ENCODE measurements at regions not wholly inside any gene's neighbourhood (a gene's known extent, or its start where the extent isn't known, plus 50 kb on each side); places are given as distances from the start of the nearest gene placed in this dataset.

- Histone ChIP-seq H3K27ac (ENCODE audit: insufficient read depth in 1 of 2, low read depth in 1 of 2, low read length in 2 of 2, poor library complexity in 1 of 2, severe bottlenecking in 2 of 2) (no peak overlapping the region), H3K36me3 (ENCODE audit: control insufficient read depth in 4 of 4, insufficient read depth in 4 of 4, low read length in 3 of 4) (no peaks in the 10 kb centered on the region), H3K27me3 (replicated peaks in 2 of 5; ENCODE audit: control insufficient read depth in 4 of 5, insufficient read depth in 5 of 5, low read length in 4 of 5) (no peaks in the 10 kb centered on the region), H3K4me3 (ENCODE audit: control insufficient read depth in 1 of 7, extremely low read depth in 1 of 7, insufficient read depth in 4 of 7, low read depth in 2 of 7, low read length in 6 of 7) (no peak overlapping the region), H3K9me3 (ENCODE audit: control extremely low read depth in 1 of 5, control insufficient read depth in 4 of 5, insufficient read depth in 2 of 5, low read depth in 1 of 5, low read length in 4 of 5) (peaks cover 0 to 3% (median 0%) of the 10 kb centered on the region in 5 experiments), H3K4me1 (ENCODE audit: control extremely low read depth in 1 of 4, control insufficient read depth in 4 of 4, insufficient read depth in 4 of 4, low read length in 3 of 4) (no peaks in the 10 kb centered on the region)
- ChIA-PET POLR2A (no interaction called here), CTCF (no interaction called here)
- DNase-seq = no peak
- no CpG with 5 or more reads among the region's 2 CpGs for WGBS (ENCODE audit: insufficient coverage)
Measured at GRCh38 chr1:90400131-90400530, 317.0 kb downstream of the BARHL2 start.

DNA sequence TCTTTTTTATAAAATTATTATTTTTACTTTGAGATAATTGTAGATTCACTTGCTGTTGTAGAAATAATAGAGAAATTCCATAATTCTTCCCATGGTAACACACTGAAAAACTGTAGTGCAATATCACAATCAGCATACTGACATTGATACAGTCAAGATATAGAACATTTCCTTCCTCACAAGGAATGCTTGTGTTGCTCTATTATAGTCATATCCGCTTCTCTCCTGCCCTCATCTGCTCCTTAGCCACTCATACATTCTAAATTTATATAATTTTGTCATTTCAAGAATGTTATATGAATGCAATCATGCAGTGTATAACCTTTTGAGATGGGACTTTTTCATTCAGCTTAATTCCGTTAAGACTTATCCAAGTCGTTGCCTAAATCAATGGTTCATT is 320.2 kb downstream of the BARHL2 start:
- Histone ChIP-seq H3K27ac (ENCODE audit: insufficient read depth in 1 of 2, low read depth in 1 of 2, low read length in 2 of 2, poor library complexity in 1 of 2, severe bottlenecking in 2 of 2) (no peak overlapping the region), H3K27me3 (replicated peaks in 2 of 5; ENCODE audit: control insufficient read depth in 4 of 5, insufficient read depth in 5 of 5, low read length in 4 of 5) (no peaks in the 10 kb centered on the region), H3K4me3 (ENCODE audit: control insufficient read depth in 1 of 7, extremely low read depth in 1 of 7, insufficient read depth in 4 of 7, low read depth in 2 of 7, low read length in 6 of 7) (no peak overlapping the region), H3K4me1 (ENCODE audit: control extremely low read depth in 1 of 4, control insufficient read depth in 4 of 4, insufficient read depth in 4 of 4, low read length in 3 of 4) (no peaks in the 10 kb centered on the region), H3K36me3 (ENCODE audit: control insufficient read depth in 4 of 4, insufficient read depth in 4 of 4, low read length in 3 of 4) (no peaks in the 10 kb centered on the region), H3K9me3 (ENCODE audit: control extremely low read depth in 1 of 5, control insufficient read depth in 4 of 5, insufficient read depth in 2 of 5, low read depth in 1 of 5, low read length in 4 of 5) (no peaks in the 10 kb centered on the region)
- DNase-seq = no peak
- whole genome bisulfite sequencing (ENCODE audit: insufficient coverage) = no CpG with 5 or more reads among the region's 3 CpGs
- ChIA-PET POLR2A (no interaction called here), CTCF (interaction anchor here (1.0 kb wide), 1 partner anchor 9 kb away, joined by 3 read pairs; no protein-coding TSS in a partner anchor)

DNA sequence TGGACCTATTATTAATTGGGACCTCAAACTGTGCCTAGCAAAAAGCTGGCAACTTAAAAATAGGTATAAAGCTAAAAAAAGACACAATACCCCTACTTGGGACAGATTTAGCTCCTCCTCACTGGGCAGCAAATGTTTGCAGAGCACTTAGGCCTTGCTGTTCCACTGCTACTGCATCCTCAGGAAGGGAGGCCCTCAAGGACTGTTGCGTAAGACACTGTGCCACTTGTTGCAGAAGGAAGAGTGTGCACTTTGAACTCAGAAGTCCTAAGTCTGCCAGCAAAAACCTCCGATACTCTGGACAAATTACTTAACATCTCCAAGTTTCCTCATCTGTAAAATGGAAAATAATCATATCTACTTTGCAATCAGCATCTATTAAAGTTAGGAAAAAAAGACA is 322.9 kb downstream of the BARHL2 start:
- Histone ChIP-seq H3K36me3 (ENCODE audit: control insufficient read depth in 4 of 4, insufficient read depth in 4 of 4, low read length in 3 of 4) (no peaks in the 10 kb centered on the region), H3K27me3 (replicated peaks in 2 of 5; ENCODE audit: control insufficient read depth in 4 of 5, insufficient read depth in 5 of 5, low read length in 4 of 5) (no peaks in the 10 kb centered on the region), H3K9me3 (ENCODE audit: control extremely low read depth in 1 of 5, control insufficient read depth in 4 of 5, insufficient read depth in 2 of 5, low read depth in 1 of 5, low read length in 4 of 5) (no peaks in the 10 kb centered on the region), H3K4me1 (ENCODE audit: control extremely low read depth in 1 of 4, control insufficient read depth in 4 of 4, insufficient read depth in 4 of 4, low read length in 3 of 4) (no peaks in the 10 kb centered on the region), H3K4me3 (ENCODE audit: control insufficient read depth in 1 of 7, extremely low read depth in 1 of 7, insufficient read depth in 4 of 7, low read depth in 2 of 7, low read length in 6 of 7) (no peak overlapping the region), H3K27ac (ENCODE audit: insufficient read depth in 1 of 2, low read depth in 1 of 2, low read length in 2 of 2, poor library complexity in 1 of 2, severe bottlenecking in 2 of 2) (no peak overlapping the region)
- no peak for DNase-seq
- WGBS (ENCODE audit: insufficient coverage) = 100% methylated on average over 1 of the region's 2 CpGs
- CTCF ChIA-PET = no interaction called here
- POLR2A ChIA-PET = no interaction called here

GRCh38 chr1:90393025-90393424 is 324.1 kb downstream of the BARHL2 start:
- H3K36me3 ChIP-seq (ENCODE audit: control insufficient read depth in 4 of 4, insufficient read depth in 4 of 4, low read length in 3 of 4) = no peaks in the 10 kb centered on the region
- no peak overlapping the region for H3K27ac ChIP-seq (ENCODE audit: insufficient read depth in 1 of 2, low read depth in 1 of 2, low read length in 2 of 2, poor library complexity in 1 of 2, severe bottlenecking in 2 of 2)
- CTCF ChIA-PET = interaction anchor here (0.8 kb wide), 1 partner anchor 11 kb away, joined by 3 read pairs; no protein-coding TSS in a partner anchor
- H3K4me3 ChIP-seq (ENCODE audit: control insufficient read depth in 1 of 7, extremely low read depth in 1 of 7, insufficient read depth in 4 of 7, low read depth in 2 of 7, low read length in 6 of 7) = no peak overlapping the region
- H3K27me3 ChIP-seq (replicated peaks in 2 of 5; ENCODE audit: control insufficient read depth in 4 of 5, insufficient read depth in 5 of 5, low read length in 4 of 5) = no peaks in the 10 kb centered on the region
- no peaks in the 10 kb centered on the region for H3K9me3 ChIP-seq (ENCODE audit: control extremely low read depth in 1 of 5, control insufficient read depth in 4 of 5, insufficient read depth in 2 of 5, low read depth in 1 of 5, low read length in 4 of 5)
- no peak for DNase-seq
- POLR2A ChIA-PET = no interaction called here
- H3K4me1 ChIP-seq (ENCODE audit: control extremely low read depth in 1 of 4, control insufficient read depth in 4 of 4, insufficient read depth in 4 of 4, low read length in 3 of 4) = no peaks in the 10 kb centered on the region

DNA sequence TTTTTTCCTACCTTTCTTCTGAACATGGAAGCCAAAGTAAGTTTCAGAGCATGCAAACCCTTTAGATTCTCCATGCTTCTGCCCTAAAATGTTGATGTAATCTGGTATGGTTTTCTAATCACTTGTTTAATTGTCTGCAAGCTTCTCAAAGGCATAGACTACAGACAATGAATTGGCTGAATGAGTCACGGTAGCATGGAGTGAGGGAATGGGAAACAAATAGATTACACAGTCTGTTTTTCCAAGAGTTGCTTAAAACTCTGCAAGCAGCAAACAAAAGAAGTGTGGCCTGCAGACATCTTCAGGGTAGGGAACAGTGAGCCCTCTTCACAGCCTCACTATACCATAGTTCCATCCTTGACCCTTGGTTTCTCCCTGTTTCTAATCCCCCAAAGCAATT is 326.0 kb downstream of the BARHL2 start:
- DNase-seq = no peak
- H3K4me3 ChIP-seq (ENCODE audit: control insufficient read depth in 1 of 7, extremely low read depth in 1 of 7, insufficient read depth in 4 of 7, low read depth in 2 of 7, low read length in 6 of 7) = no peak overlapping the region
- H3K4me1 ChIP-seq (ENCODE audit: control extremely low read depth in 1 of 4, control insufficient read depth in 4 of 4, insufficient read depth in 4 of 4, low read length in 3 of 4) = no peaks in the 10 kb centered on the region
- H3K27ac ChIP-seq (ENCODE audit: insufficient read depth in 1 of 2, low read depth in 1 of 2, low read length in 2 of 2, poor library complexity in 1 of 2, severe bottlenecking in 2 of 2) = no peak overlapping the region
- no CpG with 5 or more reads among the region's 1 CpG for WGBS (ENCODE audit: insufficient coverage)
- no peaks in the 10 kb centered on the region for H3K36me3 ChIP-seq (ENCODE audit: control insufficient read depth in 4 of 4, insufficient read depth in 4 of 4, low read length in 3 of 4)
- ChIA-PET POLR2A (no interaction called here), CTCF (no interaction called here)
- no peaks in the 10 kb centered on the region for H3K27me3 ChIP-seq (replicated peaks in 2 of 5; ENCODE audit: control insufficient read depth in 4 of 5, insufficient read depth in 5 of 5, low read length in 4 of 5)
- H3K9me3 ChIP-seq (ENCODE audit: control extremely low read depth in 1 of 5, control insufficient read depth in 4 of 5, insufficient read depth in 2 of 5, low read depth in 1 of 5, low read length in 4 of 5) = no peaks in the 10 kb centered on the region

DNA sequence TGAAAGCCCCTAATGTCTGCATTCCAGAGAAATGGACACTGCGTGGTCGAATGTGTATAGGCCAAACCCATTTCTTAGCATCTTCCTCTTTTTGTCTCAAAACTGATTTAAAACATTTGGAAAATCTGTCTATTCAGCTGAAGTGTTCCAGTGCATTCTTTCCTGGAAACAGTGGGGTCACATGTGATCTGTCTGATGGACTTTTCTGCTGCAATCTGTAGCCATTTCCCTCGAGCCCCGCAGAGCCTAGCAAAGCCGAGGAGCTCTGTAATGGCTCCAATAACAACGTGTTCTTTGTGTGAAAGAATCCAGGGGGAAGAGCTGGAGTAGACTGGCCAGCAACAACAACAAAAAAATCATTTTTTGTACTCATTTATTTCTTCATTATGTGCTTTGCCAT is 329.3 kb downstream of the BARHL2 start:
- no peaks in the 10 kb centered on the region for H3K27me3 ChIP-seq (replicated peaks in 2 of 5; ENCODE audit: control insufficient read depth in 4 of 5, insufficient read depth in 5 of 5, low read length in 4 of 5)
- H3K27ac ChIP-seq (ENCODE audit: insufficient read depth in 1 of 2, low read depth in 1 of 2, low read length in 2 of 2, poor library complexity in 1 of 2, severe bottlenecking in 2 of 2) = no peak overlapping the region
- no CpG with 5 or more reads among the region's 6 CpGs for WGBS (ENCODE audit: insufficient coverage)
- no peak overlapping the region for H3K4me3 ChIP-seq (ENCODE audit: control insufficient read depth in 1 of 7, extremely low read depth in 1 of 7, insufficient read depth in 4 of 7, low read depth in 2 of 7, low read length in 6 of 7)
- DNase-seq = no peak
- POLR2A ChIA-PET = no interaction called here
- H3K9me3 ChIP-seq (ENCODE audit: control extremely low read depth in 1 of 5, control insufficient read depth in 4 of 5, insufficient read depth in 2 of 5, low read depth in 1 of 5, low read length in 4 of 5) = no peaks in the 10 kb centered on the region
- H3K4me1 ChIP-seq (ENCODE audit: control extremely low read depth in 1 of 4, control insufficient read depth in 4 of 4, insufficient read depth in 4 of 4, low read length in 3 of 4) = no peaks in the 10 kb centered on the region
- H3K36me3 ChIP-seq (ENCODE audit: control insufficient read depth in 4 of 4, insufficient read depth in 4 of 4, low read length in 3 of 4) = no peaks in the 10 kb centered on the region
- CTCF ChIA-PET = interaction anchor here (1.2 to 1.6 kb wide), 2 partner anchors 12 to 263 kb away, joined by 3 to 4 read pairs; no protein-coding TSS in a partner anchor

DNA sequence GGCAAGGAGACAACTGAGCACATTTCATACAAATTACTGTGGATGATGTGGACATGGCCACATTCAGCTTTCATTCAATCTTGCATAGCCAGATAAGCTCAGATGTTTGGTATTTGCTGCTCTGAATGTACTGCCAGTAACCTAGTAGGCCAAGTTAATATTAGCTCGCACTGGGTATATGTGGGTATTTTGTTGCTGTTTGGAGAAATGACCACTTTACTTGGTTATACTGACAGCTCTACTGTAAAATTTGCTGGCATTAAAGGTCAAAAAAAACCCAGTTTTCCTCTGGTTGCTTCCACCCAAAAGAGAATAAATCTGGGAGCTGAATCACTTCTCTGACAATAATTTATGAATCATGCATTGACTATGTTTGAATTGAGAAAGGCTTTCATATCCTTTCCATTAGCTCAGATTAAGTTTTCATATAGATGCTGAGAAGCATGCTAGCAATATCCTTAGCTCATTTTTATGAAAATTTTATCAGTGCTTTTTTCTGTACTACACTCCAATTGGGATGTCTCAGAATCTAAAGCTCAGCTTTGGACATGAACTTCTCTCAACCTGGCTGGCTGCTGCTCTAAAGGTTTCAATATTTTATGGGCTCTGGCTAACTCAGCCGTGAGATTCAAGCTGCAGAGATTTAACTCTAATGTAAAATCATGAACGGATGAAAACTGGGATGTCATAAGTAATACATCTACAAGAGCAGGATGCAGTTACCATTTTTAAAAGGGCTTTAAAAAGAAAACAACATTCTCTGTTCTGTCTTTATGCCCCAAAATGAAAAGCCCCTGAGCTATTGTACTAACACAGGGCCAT is 330.0 kb downstream of the BARHL2 start:
- H3K4me1 ChIP-seq (ENCODE audit: control extremely low read depth in 1 of 4, control insufficient read depth in 4 of 4, insufficient read depth in 4 of 4, low read length in 3 of 4) = no peaks in the 10 kb centered on the region
- POLR2A ChIA-PET = interaction anchor here (0.5 kb wide), 1 partner anchor 23 kb away, joined by 3 read pairs; no protein-coding TSS in a partner anchor
- CTCF ChIA-PET = interaction anchor here (1.2 to 1.6 kb wide), 2 partner anchors 11 to 263 kb away, joined by 3 to 4 read pairs; no protein-coding TSS in a partner anchor
- no peak for DNase-seq
- 100% methylated on average over 1 of the region's 3 CpGs for WGBS (ENCODE audit: insufficient coverage)
- no peak overlapping the region for H3K27ac ChIP-seq (ENCODE audit: insufficient read depth in 1 of 2, low read depth in 1 of 2, low read length in 2 of 2, poor library complexity in 1 of 2, severe bottlenecking in 2 of 2)
- H3K9me3 ChIP-seq (ENCODE audit: control extremely low read depth in 1 of 5, control insufficient read depth in 4 of 5, insufficient read depth in 2 of 5, low read depth in 1 of 5, low read length in 4 of 5) = no peaks in the 10 kb centered on the region
- no peaks in the 10 kb centered on the region for H3K27me3 ChIP-seq (replicated peaks in 2 of 5; ENCODE audit: control insufficient read depth in 4 of 5, insufficient read depth in 5 of 5, low read length in 4 of 5)
- no peak overlapping the region for H3K4me3 ChIP-seq (ENCODE audit: control insufficient read depth in 1 of 7, extremely low read depth in 1 of 7, insufficient read depth in 4 of 7, low read depth in 2 of 7, low read length in 6 of 7)
- H3K36me3 ChIP-seq (ENCODE audit: control insufficient read depth in 4 of 4, insufficient read depth in 4 of 4, low read length in 3 of 4) = no peaks in the 10 kb centered on the region
